ENCODE measurements at regions not wholly inside any gene's neighbourhood (a gene's known extent, or its start where the extent isn't known, plus 50 kb on each side); places are given as distances from the start of the nearest gene placed in this dataset.
A peak's percentile ranks its signal among the peaks of the same experiment; 100 is the strongest.

DNA sequence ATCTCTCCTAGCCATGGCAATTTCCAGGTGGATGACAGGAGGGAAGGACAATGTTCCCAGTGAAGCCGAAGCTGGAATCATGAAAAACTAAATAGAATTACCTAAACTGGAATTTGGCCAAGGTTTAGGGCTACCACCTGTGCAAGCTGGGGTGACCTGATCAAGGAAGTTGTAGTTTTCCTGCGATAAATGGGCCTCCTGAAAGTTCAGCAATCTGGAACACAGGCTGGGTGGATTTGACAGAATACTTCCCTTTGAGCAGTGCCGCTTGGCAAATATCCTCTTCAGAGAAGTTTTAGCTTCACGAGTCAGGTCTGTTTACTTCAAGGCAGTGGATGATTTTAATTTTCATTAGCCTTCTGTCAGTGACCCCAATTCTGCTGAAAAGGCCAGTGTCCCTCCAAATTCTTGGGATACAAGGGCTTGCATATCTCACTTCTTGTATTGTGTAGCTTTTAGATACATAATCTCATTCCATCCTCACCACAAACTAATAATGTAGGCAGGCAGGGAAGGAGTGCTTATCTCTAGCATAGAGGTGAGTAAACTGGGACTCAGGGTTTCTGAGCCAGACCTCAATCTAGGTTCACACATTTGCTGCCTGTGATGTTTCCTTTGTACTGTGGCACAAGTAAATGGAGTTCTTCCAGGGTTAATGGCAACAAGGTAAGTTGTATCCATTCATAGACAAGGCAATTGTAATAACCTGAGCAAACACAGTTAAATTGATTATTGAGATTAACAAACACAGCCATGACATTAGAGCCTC lies 349.4 kb downstream of the NUF2 start:
- H3K4me3 ChIP-seq = no peak overlapping the region
- TF ChIP-seq POLR2AphosphoS5 (IDR thresholded peaks at IDR 0.05) = no peak
- no peaks in the 10 kb centered on the region for H3K36me3 ChIP-seq
- H3K27ac ChIP-seq = no peak overlapping the region
- no peak for DNase-seq (ENCODE audit: low spot score in 2 of 2)
- intact Hi-C loops (cut with DNase I; ENCODE audit: low total_unique reads) = no loop called here
- no peaks in the 10 kb centered on the region for H3K9me3 ChIP-seq
- H3K27me3 ChIP-seq = no peaks in the 10 kb centered on the region
- no peaks in the 10 kb centered on the region for H3K4me1 ChIP-seq

DNA sequence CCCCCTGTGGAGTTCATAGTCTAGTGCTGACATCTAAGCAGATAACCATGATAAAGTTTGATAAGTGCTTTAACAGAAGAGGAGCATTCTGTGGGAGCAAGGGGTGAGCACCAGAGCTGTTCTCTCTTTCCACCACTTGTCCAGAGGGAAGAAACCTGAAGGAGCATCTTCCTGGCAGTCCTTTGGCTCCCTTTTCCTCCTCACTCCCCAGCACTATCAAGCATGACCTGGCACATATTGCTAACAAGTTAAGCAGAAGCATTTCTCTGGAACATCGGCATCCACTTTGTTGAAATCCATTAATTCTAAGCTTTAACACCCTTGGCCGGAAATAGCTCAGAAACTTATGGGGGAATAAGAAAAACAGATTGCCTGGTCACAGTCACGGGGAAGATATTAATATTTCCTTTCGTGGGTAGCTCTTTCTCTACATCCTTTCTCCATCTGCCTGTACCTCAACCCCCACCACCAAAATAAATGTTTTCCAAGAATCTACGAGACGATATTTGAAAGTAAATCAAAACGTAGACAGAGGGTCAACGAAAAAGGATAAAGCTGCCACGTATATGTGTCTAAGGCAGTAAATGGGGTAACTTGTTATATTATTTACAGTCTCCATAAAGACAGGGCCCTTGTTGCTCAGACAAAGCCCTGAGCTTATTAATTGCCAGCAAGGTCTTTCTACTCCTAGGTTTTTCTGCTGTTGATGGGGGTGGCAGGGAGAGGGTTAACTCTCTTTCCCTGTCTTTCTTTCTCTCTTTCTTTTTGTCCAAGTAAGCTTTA lies 351.4 kb downstream of the NUF2 start:
- H3K27ac ChIP-seq = peak overlapping the region; percentile 54 to 63
- H3K36me3 ChIP-seq = no peaks in the 10 kb centered on the region
- no peak for DNase-seq (ENCODE audit: low spot score in 2 of 2)
- no peaks in the 10 kb centered on the region for H3K4me1 ChIP-seq
- intact Hi-C loops (cut with DNase I; ENCODE audit: low total_unique reads) = no loop called here
- no peaks in the 10 kb centered on the region for H3K9me3 ChIP-seq
- no peak overlapping the region for H3K4me3 ChIP-seq
- no peaks in the 10 kb centered on the region for H3K27me3 ChIP-seq
- TF ChIP-seq POLR2AphosphoS5 (IDR thresholded peaks at IDR 0.05) (no peak), POLR2A (IDR thresholded peaks at IDR 0.05) (no peak)
- TF ChIP-seq, protein P1, sequence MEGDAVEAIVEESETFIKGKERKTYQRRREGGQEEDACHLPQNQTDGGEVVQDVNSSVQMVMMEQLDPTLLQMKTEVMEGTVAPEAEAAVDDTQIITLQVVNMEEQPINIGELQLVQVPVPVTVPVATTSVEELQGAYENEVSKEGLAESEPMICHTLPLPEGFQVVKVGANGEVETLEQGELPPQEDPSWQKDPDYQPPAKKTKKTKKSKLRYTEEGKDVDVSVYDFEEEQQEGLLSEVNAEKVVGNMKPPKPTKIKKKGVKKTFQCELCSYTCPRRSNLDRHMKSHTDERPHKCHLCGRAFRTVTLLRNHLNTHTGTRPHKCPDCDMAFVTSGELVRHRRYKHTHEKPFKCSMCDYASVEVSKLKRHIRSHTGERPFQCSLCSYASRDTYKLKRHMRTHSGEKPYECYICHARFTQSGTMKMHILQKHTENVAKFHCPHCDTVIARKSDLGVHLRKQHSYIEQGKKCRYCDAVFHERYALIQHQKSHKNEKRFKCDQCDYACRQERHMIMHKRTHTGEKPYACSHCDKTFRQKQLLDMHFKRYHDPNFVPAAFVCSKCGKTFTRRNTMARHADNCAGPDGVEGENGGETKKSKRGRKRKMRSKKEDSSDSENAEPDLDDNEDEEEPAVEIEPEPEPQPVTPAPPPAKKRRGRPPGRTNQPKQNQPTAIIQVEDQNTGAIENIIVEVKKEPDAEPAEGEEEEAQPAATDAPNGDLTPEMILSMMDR (IDR thresholded peaks at IDR 0.05) = no peak

DNA sequence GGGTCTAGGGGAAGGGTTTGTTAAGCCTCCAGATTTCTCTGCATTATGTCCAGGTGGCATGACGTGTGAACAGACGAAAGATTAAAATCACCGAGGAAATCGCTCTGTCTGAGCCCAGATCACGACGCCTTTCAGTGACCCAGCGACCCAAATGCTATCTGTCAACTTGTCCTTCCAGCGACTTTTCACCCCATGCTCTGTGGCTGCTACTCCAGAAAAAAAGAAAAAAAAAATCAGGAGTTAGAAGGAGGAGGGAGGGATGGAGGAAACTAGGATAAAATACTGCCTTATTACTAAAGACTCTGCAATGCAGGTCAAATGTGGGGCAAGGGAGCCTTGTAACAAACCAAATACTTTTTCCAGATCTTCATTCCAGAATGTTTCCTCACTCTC lies 352.0 kb downstream of the NUF2 start:
- peak overlapping the region; percentile 54 to 63 for H3K27ac ChIP-seq
- H3K27me3 ChIP-seq = no peaks in the 10 kb centered on the region
- no peaks in the 10 kb centered on the region for H3K9me3 ChIP-seq
- no peaks in the 10 kb centered on the region for H3K4me1 ChIP-seq
- H3K4me3 ChIP-seq = no peak overlapping the region
- no peak for DNase-seq (ENCODE audit: low spot score in 2 of 2)
- intact Hi-C loops (cut with DNase I; ENCODE audit: low total_unique reads) = no loop called here
- TF ChIP-seq POLR2AphosphoS5 (IDR thresholded peaks at IDR 0.05) = peak in 1 of 3 donors; percentile 48
- TF ChIP-seq, protein P1 (IDR thresholded peaks at IDR 0.05) = no peak
- no peaks in the 10 kb centered on the region for H3K36me3 ChIP-seq

DNA sequence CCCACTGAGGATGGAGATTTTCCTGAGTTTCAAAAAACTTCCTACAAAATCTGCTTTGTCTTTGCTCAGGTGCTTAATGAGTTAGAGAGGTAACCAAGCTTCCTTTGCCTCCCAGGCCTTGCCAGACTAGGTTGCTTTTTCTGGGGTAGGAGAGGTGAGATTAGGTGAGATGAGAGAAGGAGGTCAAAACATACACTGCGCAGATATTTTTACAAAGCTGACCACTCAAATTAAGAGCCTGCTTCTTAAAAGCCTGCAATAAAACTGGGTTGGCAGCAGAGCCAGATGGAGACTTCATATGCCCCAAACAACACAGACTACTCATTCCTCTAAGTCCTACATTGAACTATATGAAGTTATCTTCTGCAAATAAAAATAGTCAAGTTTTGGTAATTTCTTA lies 352.5 kb downstream of the NUF2 start:
- Histone ChIP-seq H3K27me3 (no peaks in the 10 kb centered on the region), H3K4me3 (no peak overlapping the region), H3K4me1 (no peaks in the 10 kb centered on the region), H3K9me3 (no peaks in the 10 kb centered on the region), H3K27ac (peak overlapping the region in 1 of 2 donors; percentile 25), H3K36me3 (no peaks in the 10 kb centered on the region)
- intact Hi-C loops (cut with DNase I; ENCODE audit: low total_unique reads) = no loop called here
- DNase-seq (ENCODE audit: low spot score in 2 of 2) = no peak
- TF ChIP-seq, protein P1 (IDR thresholded peaks at IDR 0.05) = no peak
- TF ChIP-seq POLR2AphosphoS5 (IDR thresholded peaks at IDR 0.05) = no peak
- no peak for TF ChIP-seq POLR2A (IDR thresholded peaks at IDR 0.05)

DNA sequence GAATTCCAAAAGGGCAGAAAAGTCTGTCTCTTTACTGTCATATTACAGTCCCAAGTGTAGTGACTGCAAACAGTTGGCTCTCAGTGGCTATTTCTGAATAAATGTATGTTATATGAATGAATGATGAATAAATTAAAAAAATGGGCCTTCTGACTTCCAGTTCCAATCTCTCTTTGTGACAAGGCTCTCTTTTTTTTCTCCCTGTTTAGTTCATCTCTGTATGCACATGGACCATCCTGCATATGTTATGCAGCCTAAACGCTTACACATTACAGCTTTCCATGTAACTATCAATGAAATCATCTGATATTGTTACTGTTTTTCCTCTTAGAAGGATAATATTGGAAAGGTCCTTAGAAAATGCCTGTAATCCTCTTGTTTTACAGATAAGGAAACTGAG lies 363.0 kb downstream of the NUF2 start:
- H3K9me3 ChIP-seq = peaks cover 5 to 12% of the 10 kb centered on the region in 2 donors
- no peak for DNase-seq (ENCODE audit: low spot score in 2 of 2)
- intact Hi-C loops (cut with DNase I; ENCODE audit: low total_unique reads) = no loop called here

More for the DNA sequence above, 363.0 kb downstream of the NUF2 start:
- TF ChIP-seq POLR2A (IDR thresholded peaks at IDR 0.05) (no peak), POLR2AphosphoS5 (IDR thresholded peaks at IDR 0.05) (no peak)
- TF ChIP-seq, protein P1 (IDR thresholded peaks at IDR 0.05) = no peak
- Histone ChIP-seq H3K27ac (no peak overlapping the region), H3K36me3 (no peaks in the 10 kb centered on the region), H3K27me3 (no peaks in the 10 kb centered on the region), H3K4me1 (no peaks in the 10 kb centered on the region), H3K4me3 (no peak overlapping the region)
